WERI-Rb-1 (cell line): ENCODE measurements at regions not wholly inside any gene's neighbourhood (a gene's known extent, or its start where the extent isn't known, plus 50 kb on each side); places are given as distances from the start of the nearest gene placed in this dataset.

Experiments
- DNase-seq: peaks from one replicate; pipeline ENCODE4 v3.0.0-alpha.2; 2020
- H3K27ac ChIP-seq: fragments of 250-450 bp; sonication (Bioruptor Pico); 2 replicates; pipeline ENCODE4 v1.5.1; 2020; ENCODE audit warnings: mild to moderate bottlenecking, moderate library complexity
- H3K27me3 ChIP-seq: fragments of 250-450 bp; sonication (Bioruptor Pico); 2 replicates; pipeline ENCODE4 v1.5.1; 2021; ENCODE audit warnings: mild to moderate bottlenecking, low read depth, moderate library complexity; ENCODE audit not compliant: insufficient read depth, severe bottlenecking
- H3K36me3 ChIP-seq: fragments of 250-450 bp; sonication (Bioruptor Pico); 2 replicates; pipeline ENCODE4 v1.5.1; 2020; ENCODE audit warnings: mild to moderate bottlenecking, moderate library complexity
- H3K4me3 ChIP-seq: 2 replicates; pipeline ENCODE4 v1.5.1; 2011; ENCODE audit warnings: low read depth, mild to moderate bottlenecking, control low read depth, low read length
- H3K9me3 ChIP-seq: fragments of 250-450 bp; sonication (Bioruptor Pico); 2 replicates; pipeline ENCODE4 v1.5.1; 2021; ENCODE audit warnings: mild to moderate bottlenecking, moderate library complexity; ENCODE audit not compliant: severe bottlenecking
- TF ChIP-seq, protein P1 (sequence below): IDR thresholded peaks from 2 replicates; pipeline ENCODE4 v1.5.1; 2011; ENCODE audit warnings: low read depth, mild to moderate bottlenecking, control low read depth, inconsistent platforms, low read length

DNA sequence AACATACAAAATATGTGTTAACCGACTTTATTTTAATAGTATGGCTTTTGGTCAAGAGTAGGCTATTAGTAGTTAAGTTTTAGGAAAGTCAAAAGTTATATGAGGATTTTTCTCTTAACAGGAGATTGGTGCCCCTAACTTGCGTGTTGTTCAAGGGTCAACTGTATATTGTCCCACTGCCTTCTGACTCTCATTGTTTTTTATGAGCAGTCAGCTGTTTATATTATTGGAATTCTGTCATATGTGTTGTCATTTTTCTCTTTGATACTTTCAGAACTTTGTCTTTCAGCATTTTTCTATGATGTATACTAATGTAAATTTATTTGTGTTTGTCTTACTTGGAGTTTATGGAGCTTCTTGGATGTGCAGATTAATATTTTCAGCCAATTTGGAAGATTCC lies 142.1 kb upstream of the CMC1 start:
- Histone ChIP-seq H3K4me3 (no peak overlapping the region), H3K27ac (no peak overlapping the region), H3K9me3 (peaks cover 5% of the 10 kb centered on the region), H3K27me3 (no peaks in the 10 kb centered on the region), H3K36me3 (no peaks in the 10 kb centered on the region)
- no peak for DNase-seq
- TF ChIP-seq, protein P1, sequence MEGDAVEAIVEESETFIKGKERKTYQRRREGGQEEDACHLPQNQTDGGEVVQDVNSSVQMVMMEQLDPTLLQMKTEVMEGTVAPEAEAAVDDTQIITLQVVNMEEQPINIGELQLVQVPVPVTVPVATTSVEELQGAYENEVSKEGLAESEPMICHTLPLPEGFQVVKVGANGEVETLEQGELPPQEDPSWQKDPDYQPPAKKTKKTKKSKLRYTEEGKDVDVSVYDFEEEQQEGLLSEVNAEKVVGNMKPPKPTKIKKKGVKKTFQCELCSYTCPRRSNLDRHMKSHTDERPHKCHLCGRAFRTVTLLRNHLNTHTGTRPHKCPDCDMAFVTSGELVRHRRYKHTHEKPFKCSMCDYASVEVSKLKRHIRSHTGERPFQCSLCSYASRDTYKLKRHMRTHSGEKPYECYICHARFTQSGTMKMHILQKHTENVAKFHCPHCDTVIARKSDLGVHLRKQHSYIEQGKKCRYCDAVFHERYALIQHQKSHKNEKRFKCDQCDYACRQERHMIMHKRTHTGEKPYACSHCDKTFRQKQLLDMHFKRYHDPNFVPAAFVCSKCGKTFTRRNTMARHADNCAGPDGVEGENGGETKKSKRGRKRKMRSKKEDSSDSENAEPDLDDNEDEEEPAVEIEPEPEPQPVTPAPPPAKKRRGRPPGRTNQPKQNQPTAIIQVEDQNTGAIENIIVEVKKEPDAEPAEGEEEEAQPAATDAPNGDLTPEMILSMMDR = no peak

DNA sequence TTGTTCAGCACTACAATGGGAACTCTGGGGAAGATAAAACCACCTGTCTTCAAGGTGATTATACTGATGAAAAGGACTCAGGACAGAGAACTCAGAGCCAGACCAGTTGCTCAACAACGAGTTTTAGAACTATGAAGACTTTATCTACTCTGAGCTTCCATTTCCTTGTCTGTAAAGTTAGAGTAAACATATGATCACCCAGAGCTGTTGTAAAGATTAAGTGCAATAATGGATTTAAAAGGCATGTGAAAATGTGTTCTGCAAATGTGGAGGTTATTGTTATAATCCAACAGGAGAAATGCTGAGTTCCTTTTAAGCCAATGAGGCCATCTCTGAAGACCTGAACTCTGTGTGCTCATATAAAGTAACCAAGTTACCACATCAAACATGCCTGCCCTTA lies 139.7 kb upstream of the CMC1 start:
- H3K9me3 ChIP-seq = peaks cover 5% of the 10 kb centered on the region
- H3K27me3 ChIP-seq = no peaks in the 10 kb centered on the region
- DNase-seq = no peak
- no peak overlapping the region for H3K4me3 ChIP-seq
- TF ChIP-seq, protein P1 = no peak
- no peak overlapping the region for H3K27ac ChIP-seq
- no peaks in the 10 kb centered on the region for H3K36me3 ChIP-seq

DNA sequence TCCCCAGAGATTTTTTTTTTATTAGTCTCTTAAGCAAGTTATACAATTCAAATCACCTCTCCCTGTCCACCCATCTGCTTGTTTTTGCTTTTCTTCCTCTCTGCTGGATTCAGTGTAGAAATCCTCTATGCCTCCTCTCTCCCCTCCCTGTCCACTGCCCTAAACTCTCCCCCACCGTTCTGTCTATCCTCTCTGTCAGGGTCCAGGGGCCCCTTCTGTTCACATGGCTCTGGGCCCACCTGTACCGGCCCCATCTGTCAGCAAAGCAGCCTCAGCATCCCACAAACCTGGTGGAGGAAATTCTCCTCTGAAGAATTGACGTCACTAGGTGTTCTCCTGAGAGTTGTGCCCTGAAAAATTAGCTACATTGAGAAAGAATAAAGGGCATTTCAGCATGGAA lies 137.6 kb upstream of the CMC1 start:
- TF ChIP-seq, protein P1 = no peak
- no peak for DNase-seq
- H3K27ac ChIP-seq = no peak overlapping the region

DNA sequence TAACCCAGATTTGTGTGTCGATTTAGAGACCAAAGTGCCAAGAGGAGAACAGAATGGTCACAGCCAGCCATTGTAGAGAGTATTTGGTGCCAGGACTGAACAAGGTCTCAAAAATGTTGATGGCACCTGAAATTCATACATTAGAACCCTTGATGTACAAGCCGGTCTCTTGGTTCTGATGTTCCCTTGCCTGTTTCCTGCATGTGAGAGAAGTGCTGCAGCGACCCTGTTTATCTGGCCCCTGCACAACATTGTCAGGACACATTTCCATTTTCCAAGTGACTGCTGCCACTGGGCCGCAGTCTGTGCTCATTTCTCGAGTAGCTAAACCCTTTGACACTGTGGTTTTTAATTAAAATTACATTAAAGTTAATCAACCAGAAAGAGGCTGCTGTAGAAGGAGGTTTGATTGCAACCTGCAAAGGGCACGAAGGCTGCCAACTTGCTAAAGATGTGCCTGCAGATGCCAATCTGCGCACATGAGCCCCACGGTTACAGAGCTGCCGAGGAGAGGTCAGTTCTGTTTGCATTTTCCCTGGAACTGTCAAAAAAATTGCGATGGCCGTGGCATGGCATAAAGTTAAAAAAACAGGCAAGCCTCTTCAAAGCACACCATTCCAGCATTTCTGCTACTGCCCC lies 136.4 kb upstream of the CMC1 start:
- Histone ChIP-seq H3K4me3 (no peak overlapping the region), H3K9me3 (peaks cover 4% of the 10 kb centered on the region), H3K27me3 (no peaks in the 10 kb centered on the region), H3K27ac (no peak overlapping the region), H3K36me3 (no peaks in the 10 kb centered on the region)
- TF ChIP-seq, protein P1 = no peak
- no peak for DNase-seq

More for the DNA sequence above, 137.6 kb upstream of the CMC1 start:
- Histone ChIP-seq H3K9me3 (peaks cover 5% of the 10 kb centered on the region), H3K4me3 (no peak overlapping the region), H3K36me3 (no peaks in the 10 kb centered on the region), H3K27me3 (no peaks in the 10 kb centered on the region)

DNA sequence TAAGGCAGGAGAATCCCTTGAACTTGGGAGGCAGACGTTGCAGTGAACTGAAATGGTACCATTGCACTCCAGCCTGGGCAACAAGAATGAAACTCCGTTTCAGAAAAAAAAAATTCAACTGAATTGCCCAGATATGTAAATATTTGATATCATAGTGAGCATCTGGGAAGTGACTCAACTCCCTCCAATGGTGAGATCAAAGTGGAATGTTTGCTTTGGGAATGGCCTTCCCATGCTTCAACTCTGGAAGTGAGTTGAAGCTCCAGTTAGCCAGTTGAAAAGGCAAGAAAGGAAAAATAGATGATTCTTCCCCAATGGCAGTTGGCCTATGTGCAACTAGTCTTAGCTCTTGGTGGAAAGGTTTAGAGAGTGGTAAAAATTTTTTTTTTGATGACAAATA lies 131.6 kb upstream of the CMC1 start:
- no peak for DNase-seq
- no peaks in the 10 kb centered on the region for H3K27me3 ChIP-seq
- H3K9me3 ChIP-seq = no peaks in the 10 kb centered on the region
- H3K27ac ChIP-seq = no peak overlapping the region
- H3K4me3 ChIP-seq = no peak overlapping the region
- TF ChIP-seq, protein P1 = no peak
- no peaks in the 10 kb centered on the region for H3K36me3 ChIP-seq

DNA sequence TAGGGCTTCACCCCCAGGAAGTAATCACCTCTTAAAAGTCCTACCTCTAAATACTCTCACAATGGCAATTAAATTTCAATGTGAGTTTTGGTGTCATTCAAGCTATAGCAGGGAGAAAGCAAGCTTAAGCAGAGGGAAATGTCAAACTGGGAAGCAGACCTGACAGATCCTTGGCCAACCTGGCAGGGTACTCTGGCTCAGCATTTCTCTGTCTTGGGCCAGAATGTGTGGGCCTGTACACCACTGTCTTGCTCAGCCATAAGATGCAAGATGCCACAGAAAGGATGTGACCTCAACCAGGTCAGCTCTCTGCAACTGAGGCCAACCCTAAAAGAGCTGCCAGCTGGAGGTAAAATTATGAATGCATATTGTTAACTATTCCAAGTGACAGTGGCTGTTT lies 130.6 kb upstream of the CMC1 start:
- Histone ChIP-seq H3K27ac (no peak overlapping the region), H3K27me3 (no peaks in the 10 kb centered on the region), H3K9me3 (no peaks in the 10 kb centered on the region), H3K36me3 (no peaks in the 10 kb centered on the region), H3K4me3 (no peak overlapping the region)
- TF ChIP-seq, protein P1 = no peak
- DNase-seq = no peak
